Epithelial cell of proximal tubule (primary cell): ENCODE measurements at regions not wholly inside any gene's neighbourhood (a gene's known extent, or its start where the extent isn't known, plus 50 kb on each side); places are given as distances from the start of the nearest gene placed in this dataset.
"Not testable (repeated sequence)": the region's sequence is repeated elsewhere in the genome, so short reads cannot be mapped to it uniquely, and the experiment has no call there.

Experiments
- DNase-seq: peaks from one replicate; pipeline ENCODE4 v3.0.0-alpha.2; 2011; ENCODE audit warnings: low read depth
- H3K4me3 ChIP-seq: 2 replicates; pipeline ENCODE4 v1.5.1; 2011; ENCODE audit warnings: low read depth, mild to moderate bottlenecking, low read length
- CTCF ChIP-seq: conservative IDR thresholded peaks from 2 replicates; pipeline ENCODE4 v1.5.1; 2012; ENCODE audit warnings: low read depth, mild to moderate bottlenecking, low read length

- no peak for DNase-seq
- H3K4me3 ChIP-seq: no peak overlapping the region
- no peak for TF ChIP-seq CTCF
Observed at GRCh38 chr5:32909207-32909606, 198.1 kb downstream of the NPR3 start.

- H3K4me3 ChIP-seq: no peak overlapping the region
- peak; percentile 81 for TF ChIP-seq CTCF
- no peak for DNase-seq
Observed at GRCh38 chr5:32916648-32917047, 205.5 kb downstream of the NPR3 start.

GRCh38 chr5:32928761-32929160, 217.6 kb downstream of the NPR3 start:
- no peak for DNase-seq
- no peak overlapping the region for H3K4me3 ChIP-seq
- no peak for TF ChIP-seq CTCF

GRCh38 chr5:32931438-32931837, 220.3 kb downstream of the NPR3 start:
- not testable (repeated sequence) for H3K4me3 ChIP-seq, DNase-seq

GRCh38 chr5:32932241-32932935, 221.3 kb downstream of the NPR3 start:
- TF ChIP-seq CTCF: no peak
- H3K4me3 ChIP-seq: no peak overlapping the region
- no peak for DNase-seq

- no peak overlapping the region for H3K4me3 ChIP-seq
- no peak for TF ChIP-seq CTCF
- no peak for DNase-seq
Observed at GRCh38 chr5:32933692-32934091, 222.6 kb downstream of the NPR3 start.

- no peak for TF ChIP-seq CTCF
- no peak for DNase-seq
- H3K4me3 ChIP-seq: no peak overlapping the region
Observed at GRCh38 chr5:32934529-32934928, 223.4 kb downstream of the NPR3 start.
